ENCODE measurements at regions not wholly inside any gene's neighbourhood (a gene's known extent, or its start where the extent isn't known, plus 50 kb on each side); places are given as distances from the start of the nearest gene placed in this dataset.

DNA sequence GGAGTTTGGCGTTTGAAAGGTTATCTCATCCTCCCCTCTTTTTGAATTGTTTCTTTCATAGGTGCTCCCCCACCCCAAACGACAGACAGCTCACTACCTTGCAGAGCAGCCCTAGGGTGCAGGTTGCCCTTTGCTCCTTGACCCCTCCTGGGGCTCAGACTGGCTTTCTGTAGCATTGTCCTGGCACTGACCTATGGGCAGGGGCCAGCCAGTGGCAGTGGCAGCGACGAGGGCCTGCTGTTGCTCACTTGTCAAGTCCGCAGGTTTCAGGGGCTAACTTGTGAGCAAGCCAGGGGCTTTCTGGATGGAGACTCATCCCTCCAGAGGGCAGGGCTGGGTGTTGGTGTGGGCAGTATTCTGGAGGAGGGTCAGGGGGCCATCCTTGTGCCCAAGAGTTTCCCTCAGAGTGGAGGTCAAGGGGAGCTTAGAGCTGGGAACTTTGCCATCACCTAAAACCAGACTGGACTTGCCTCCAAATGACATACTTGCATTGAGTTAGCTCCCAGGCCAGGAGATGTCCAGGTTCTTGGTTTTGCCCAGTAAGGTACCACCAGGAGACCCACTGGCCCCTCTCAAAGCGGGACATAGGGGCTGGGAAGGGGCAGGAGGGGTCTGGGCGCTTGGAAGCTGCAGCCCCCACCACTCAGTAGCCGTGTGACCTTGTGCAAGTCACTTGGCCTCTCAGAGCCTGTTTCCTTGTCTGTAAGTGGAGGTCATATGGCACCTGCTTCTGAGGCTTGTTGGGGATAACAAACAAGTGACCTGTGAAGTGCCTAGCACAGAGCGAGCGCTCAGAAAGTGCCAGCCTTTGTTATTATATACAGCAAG lies 53.5 kb upstream of the CDKN2AIPNL start:
- Histone ChIP-seq H3K27me3 (ENCODE audit: control insufficient read depth in 2 of 2, insufficient read depth in 2 of 2, low read length in 2 of 2) (no peaks in the 10 kb centered on the region), H3K79me2 (ENCODE audit: control insufficient read depth, insufficient read depth, low read length) (no peaks in the 10 kb centered on the region), H3K9me3 (replicated peaks; ENCODE audit: control insufficient read depth, insufficient read depth, low read length) (no peaks in the 10 kb centered on the region), H4K20me1 (replicated peaks; ENCODE audit: control insufficient read depth, extremely low read depth, insufficient read depth, low read length) (no peaks in the 10 kb centered on the region), H3K27ac (ENCODE audit: insufficient read depth, low read depth, low read length) (peak overlapping the region; percentile 94), H2AFZ (ENCODE audit: low read depth, low read length) (peak overlapping the region; percentile 63), H3K9me1 (replicated peaks; ENCODE audit: control insufficient read depth, extremely low read depth, insufficient read depth, low read length) (no peaks in the 10 kb centered on the region), H3K9ac (replicated peaks; ENCODE audit: extremely low read depth, insufficient read depth, low read length) (no peak overlapping the region), H3K4me3 (replicated peaks in 1 of 3; ENCODE audit: insufficient read depth in 1 of 3, low read depth in 1 of 3, low read length in 3 of 3) (no peak overlapping the region), H3K4me1 (ENCODE audit: control insufficient read depth, extremely low read depth, insufficient read depth, low read length) (peaks cover 17% of the 10 kb centered on the region), H3K36me3 (ENCODE audit: control insufficient read depth in 2 of 2, extremely low read depth in 1 of 2, insufficient read depth in 2 of 2, low read length in 2 of 2) (no peaks in the 10 kb centered on the region), H3K4me2 (ENCODE audit: insufficient read depth, low read length) (peak overlapping the region; percentile 23)
- TF ChIP-seq, protein P1, sequence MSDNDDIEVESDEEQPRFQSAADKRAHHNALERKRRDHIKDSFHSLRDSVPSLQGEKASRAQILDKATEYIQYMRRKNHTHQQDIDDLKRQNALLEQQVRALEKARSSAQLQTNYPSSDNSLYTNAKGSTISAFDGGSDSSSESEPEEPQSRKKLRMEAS (IDR thresholded peaks at IDR 0.05; ENCODE audit: insufficient read depth, insufficient read length) = no peak
- TF ChIP-seq POLR2AphosphoS5 (IDR thresholded peaks at IDR 0.05; ENCODE audit: insufficient read depth, low read depth, low read length) (no peak), JUN (IDR thresholded peaks at IDR 0.05; ENCODE audit: borderline replicate concordance, insufficient read depth, insufficient read length, low read depth) (no peak), POLR2A (IDR thresholded peaks at IDR 0.05; ENCODE audit: low read depth, low read length) (no peak), GATA2 (IDR thresholded peaks at IDR 0.05; ENCODE audit: insufficient read depth, insufficient read length, low read depth, low read length) (no peak), EZH2 (IDR thresholded peaks at IDR 0.05; ENCODE audit: borderline replicate concordance, low read depth, low read length, severe bottlenecking) (no peak), FOS (IDR thresholded peaks at IDR 0.05; ENCODE audit: borderline replicate concordance, insufficient read depth, low read length) (no peak)
- intact Hi-C loops (cut with micrococcal nuclease) (loop anchor here (1.0 to 5.0 kb wide), 2 partner anchors 11 to 292 kb away; partner anchors contain the start of gene DDX46), dilution Hi-C loops (cut with MboI; ENCODE audit: extremely low pct_ligation_motif_present, low sequenced_read_pairs) (no loop called here)
- FAIRE-seq (no peak), DNase-seq (ENCODE audit: low read depth, low spot score) (no peak)
- ChIA-PET CTCF (interaction anchor here (0.9 to 4.0 kb wide), 15 partner anchors 9 to 122 kb away, joined by 3 to 29 read pairs (median 7); partner anchors contain the start of genes CDKN2AIPNL and JADE2), POLR2A (interaction anchor here (0.6 to 2.1 kb wide), 4 partner anchors 37 to 85 kb away, joined by 3 to 11 read pairs (median 8); partner anchors contain the start of gene JADE2)
- BruUV-seq (replicated peaks) = no TSS peak

All from endothelial cell of umbilical vein (primary cell).